Neuron (in vitro differentiated cells): ENCODE measurements at regions not wholly inside any gene's neighbourhood (a gene's known extent, or its start where the extent isn't known, plus 50 kb on each side); places are given as distances from the start of the nearest gene placed in this dataset.

Source experiments
- H2AFZ ChIP-seq: one replicate; pipeline ENCODE4 v1.6.1; 2013; ENCODE audit warnings: low read depth, mild to moderate bottlenecking, inconsistent platforms, low read length, moderate library complexity
- H3K27me3 ChIP-seq: one replicate; pipeline ENCODE4 v1.6.1; 2013; ENCODE audit warnings: low read length; ENCODE audit not compliant: insufficient read depth
- H3K36me3 ChIP-seq: one replicate; pipeline ENCODE4 v1.6.1; 2013; ENCODE audit warnings: low read length; ENCODE audit not compliant: insufficient read depth
- H3K4me1 ChIP-seq: one replicate; pipeline ENCODE4 v1.6.1; 2013; ENCODE audit warnings: low read length; ENCODE audit not compliant: insufficient read depth
- H3K4me3 ChIP-seq: 2 replicates; pipeline ENCODE4 v1.5.1; 2013; ENCODE audit warnings: mild to moderate bottlenecking, low read length, moderate library complexity
- H3K9me3 ChIP-seq: one replicate; pipeline ENCODE4 v1.6.1; 2013; ENCODE audit warnings: low read length

GRCh38 chr11:79550809-79551208, 110.0 kb upstream of the TENM4 start:
- Histone ChIP-seq H3K4me1 (peaks cover 4% of the 10 kb centered on the region), H3K4me3 (no peak overlapping the region), H3K9me3 (no peaks in the 10 kb centered on the region), H3K36me3 (no peaks in the 10 kb centered on the region), H2AFZ (no peak overlapping the region), H3K27me3 (no peaks in the 10 kb centered on the region)

- Histone ChIP-seq H3K4me1 (peaks cover 4% of the 10 kb centered on the region), H3K9me3 (no peaks in the 10 kb centered on the region), H3K27me3 (peaks cover 3% of the 10 kb centered on the region), H3K36me3 (no peaks in the 10 kb centered on the region), H2AFZ (no peak overlapping the region), H3K4me3 (no peak overlapping the region)
These were observed 106.4 kb upstream of the TENM4 start for GRCh38 chr11:79547256-79547655.

- no peak overlapping the region for H2AFZ ChIP-seq
- no peaks in the 10 kb centered on the region for H3K36me3 ChIP-seq
- H3K4me3 ChIP-seq = no peak overlapping the region
- H3K9me3 ChIP-seq = no peaks in the 10 kb centered on the region
- H3K4me1 ChIP-seq = peaks cover 4% of the 10 kb centered on the region
- peaks cover 3% of the 10 kb centered on the region for H3K27me3 ChIP-seq
These were observed 105.5 kb upstream of the TENM4 start for GRCh38 chr11:79546351-79546750.

GRCh38 chr11:79544361-79544760, 103.5 kb upstream of the TENM4 start:
- Histone ChIP-seq H3K4me3 (no peak overlapping the region), H3K36me3 (no peaks in the 10 kb centered on the region), H3K9me3 (no peaks in the 10 kb centered on the region), H3K27me3 (peaks cover 3% of the 10 kb centered on the region), H2AFZ (no peak overlapping the region), H3K4me1 (no peaks in the 10 kb centered on the region)

- no peak overlapping the region for H2AFZ ChIP-seq
- no peak overlapping the region for H3K4me3 ChIP-seq
- H3K36me3 ChIP-seq = no peaks in the 10 kb centered on the region
- H3K27me3 ChIP-seq = peaks cover 3% of the 10 kb centered on the region
- no peaks in the 10 kb centered on the region for H3K9me3 ChIP-seq
- no peaks in the 10 kb centered on the region for H3K4me1 ChIP-seq
These were observed 102.3 kb upstream of the TENM4 start for GRCh38 chr11:79543101-79543500.

- Histone ChIP-seq H3K4me1 (no peaks in the 10 kb centered on the region), H3K4me3 (no peak overlapping the region), H3K36me3 (no peaks in the 10 kb centered on the region), H3K9me3 (no peaks in the 10 kb centered on the region), H2AFZ (no peak overlapping the region), H3K27me3 (peaks cover 3% of the 10 kb centered on the region)
These were observed 100.6 kb upstream of the TENM4 start for GRCh38 chr11:79541466-79541865.

- Histone ChIP-seq H3K36me3 (no peaks in the 10 kb centered on the region), H3K4me1 (peaks cover 5% of the 10 kb centered on the region), H3K9me3 (no peaks in the 10 kb centered on the region), H3K27me3 (no peaks in the 10 kb centered on the region), H3K4me3 (no peak overlapping the region), H2AFZ (no peak overlapping the region)
These were observed 97.9 kb upstream of the TENM4 start for GRCh38 chr11:79538775-79539174.

- H3K36me3 ChIP-seq = no peaks in the 10 kb centered on the region
- H3K4me3 ChIP-seq = no peak overlapping the region
- peaks cover 5% of the 10 kb centered on the region for H3K4me1 ChIP-seq
- no peaks in the 10 kb centered on the region for H3K9me3 ChIP-seq
- no peaks in the 10 kb centered on the region for H3K27me3 ChIP-seq
- no peak overlapping the region for H2AFZ ChIP-seq
These were observed 95.5 kb upstream of the TENM4 start for GRCh38 chr11:79536155-79536917.

- H3K27me3 ChIP-seq = no peaks in the 10 kb centered on the region
- no peaks in the 10 kb centered on the region for H3K9me3 ChIP-seq
- H2AFZ ChIP-seq = no peak overlapping the region
- H3K4me3 ChIP-seq = no peak overlapping the region
- no peaks in the 10 kb centered on the region for H3K36me3 ChIP-seq
- peaks cover 5% of the 10 kb centered on the region for H3K4me1 ChIP-seq
These were observed 94.8 kb upstream of the TENM4 start for GRCh38 chr11:79535606-79536005.

- Histone ChIP-seq H3K27me3 (peaks cover 3% of the 10 kb centered on the region), H2AFZ (no peak overlapping the region), H3K4me1 (no peaks in the 10 kb centered on the region), H3K9me3 (no peaks in the 10 kb centered on the region), H3K4me3 (no peak overlapping the region), H3K36me3 (no peaks in the 10 kb centered on the region)
These were observed 84.4 kb upstream of the TENM4 start for GRCh38 chr11:79525257-79525656.

GRCh38 chr11:79522626-79523025, 81.8 kb upstream of the TENM4 start:
- H3K4me1 ChIP-seq = no peaks in the 10 kb centered on the region

GRCh38 chr11:79520086-79520485, 79.3 kb upstream of the TENM4 start:
- no peaks in the 10 kb centered on the region for H3K27me3 ChIP-seq
- H2AFZ ChIP-seq = no peak overlapping the region
- H3K4me3 ChIP-seq = no peak overlapping the region
- no peaks in the 10 kb centered on the region for H3K9me3 ChIP-seq
- H3K36me3 ChIP-seq = no peaks in the 10 kb centered on the region
- peaks cover 7% of the 10 kb centered on the region for H3K4me1 ChIP-seq

More at GRCh38 chr11:79522626-79523025, 81.8 kb upstream of the TENM4 start:
- no peaks in the 10 kb centered on the region for H3K9me3 ChIP-seq
- no peaks in the 10 kb centered on the region for H3K36me3 ChIP-seq
- H3K27me3 ChIP-seq = no peaks in the 10 kb centered on the region
- H3K4me3 ChIP-seq = no peak overlapping the region
- no peak overlapping the region for H2AFZ ChIP-seq

- Histone ChIP-seq H3K9me3 (no peaks in the 10 kb centered on the region), H3K27me3 (no peaks in the 10 kb centered on the region), H3K4me3 (no peak overlapping the region), H3K36me3 (no peaks in the 10 kb centered on the region), H3K4me1 (peaks cover 7% of the 10 kb centered on the region), H2AFZ (no peak overlapping the region)
These were observed 75.0 kb upstream of the TENM4 start for GRCh38 chr11:79515781-79516180.

- H3K4me3 ChIP-seq = no peak overlapping the region
- H3K27me3 ChIP-seq = no peaks in the 10 kb centered on the region
- peaks cover 7% of the 10 kb centered on the region for H3K4me1 ChIP-seq
- H3K9me3 ChIP-seq = no peaks in the 10 kb centered on the region
- no peaks in the 10 kb centered on the region for H3K36me3 ChIP-seq
- no peak overlapping the region for H2AFZ ChIP-seq
These were observed 73.9 kb upstream of the TENM4 start for GRCh38 chr11:79514695-79515094.
